ENCODE measurements at regions not wholly inside any gene's neighbourhood (a gene's known extent, or its start where the extent isn't known, plus 50 kb on each side); places are given as distances from the start of the nearest gene placed in this dataset.

GRCh38 chr2:150705357-150705756, 217.9 kb upstream of the RND3 start:
- DNase-seq (ENCODE audit: low spot score): no peak

DNA sequence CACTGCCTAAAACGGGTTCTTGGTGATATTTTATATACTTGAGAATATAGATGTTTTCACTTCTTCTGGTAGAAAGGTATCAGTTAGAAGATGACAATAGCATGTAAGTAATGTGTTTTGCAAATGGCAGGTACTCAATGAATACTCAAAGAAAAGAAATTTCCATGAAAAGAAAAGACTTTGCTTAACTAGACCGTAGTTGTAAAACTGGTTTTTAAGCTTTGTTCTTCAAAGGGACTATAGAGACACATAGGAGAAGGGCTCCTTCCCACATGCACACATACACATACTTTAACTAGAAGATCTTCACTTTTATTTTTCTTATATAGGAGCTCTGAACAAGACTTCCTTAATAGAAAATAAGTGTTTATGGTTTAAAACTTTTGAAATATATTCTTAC, 215.3 kb upstream of the RND3 start:
- DNase-seq (ENCODE audit: low spot score): no peak

GRCh38 chr2:150700666-150701580, 213.5 kb upstream of the RND3 start:
- DNase-seq (ENCODE audit: low spot score): no peak

DNA sequence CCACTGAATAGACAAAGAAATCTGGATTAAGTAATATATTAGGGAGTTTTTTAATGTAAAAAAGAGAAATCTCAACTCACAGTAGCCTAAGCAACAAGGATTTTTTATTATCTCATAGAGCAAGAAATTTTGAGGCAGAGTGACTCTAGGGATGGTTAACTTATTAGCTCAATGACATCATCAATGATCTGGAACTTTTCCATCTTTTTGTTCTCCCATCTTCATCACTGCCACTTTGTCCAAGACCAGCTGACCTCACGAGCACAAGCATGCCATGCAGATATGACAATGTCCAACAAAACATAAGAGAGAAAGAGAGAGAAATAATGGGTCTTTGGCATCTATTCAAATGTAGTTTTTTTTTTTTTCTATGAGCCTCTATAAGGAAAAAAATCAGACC, 211.8 kb upstream of the RND3 start:
- DNase-seq (ENCODE audit: low spot score): no peak

DNA sequence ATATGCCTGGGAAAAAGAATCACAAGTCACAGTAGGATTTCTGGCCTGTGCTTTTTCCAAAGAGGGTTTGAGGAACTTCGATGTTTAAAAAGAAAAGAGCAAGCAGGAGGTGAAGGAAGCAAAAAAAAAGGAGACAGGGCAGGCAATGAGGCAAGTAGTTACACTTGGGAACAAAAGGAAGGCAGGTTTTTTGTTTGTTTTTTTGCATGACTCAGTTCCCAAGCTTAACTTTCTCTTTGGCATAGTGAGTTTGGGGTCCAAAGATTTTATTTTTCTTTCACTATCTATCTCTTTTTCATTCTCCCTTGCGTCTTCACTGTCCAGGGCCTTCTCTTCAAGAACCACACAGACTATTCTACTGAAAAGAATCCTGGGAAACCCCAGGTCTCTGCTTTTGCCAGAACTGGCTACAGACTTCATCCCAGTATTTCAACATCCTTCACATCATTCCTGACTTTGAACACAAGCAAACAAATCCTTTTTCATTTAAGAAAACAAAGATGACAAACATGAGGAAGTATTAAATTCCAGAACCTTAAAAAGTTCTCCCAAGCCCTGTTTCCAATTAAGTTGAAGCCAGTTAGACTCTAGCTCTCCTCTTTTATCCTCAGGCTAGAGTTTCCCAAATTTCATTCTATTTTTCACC, 210.7 kb upstream of the RND3 start:
- DNase-seq (ENCODE audit: low spot score): no peak

DNA sequence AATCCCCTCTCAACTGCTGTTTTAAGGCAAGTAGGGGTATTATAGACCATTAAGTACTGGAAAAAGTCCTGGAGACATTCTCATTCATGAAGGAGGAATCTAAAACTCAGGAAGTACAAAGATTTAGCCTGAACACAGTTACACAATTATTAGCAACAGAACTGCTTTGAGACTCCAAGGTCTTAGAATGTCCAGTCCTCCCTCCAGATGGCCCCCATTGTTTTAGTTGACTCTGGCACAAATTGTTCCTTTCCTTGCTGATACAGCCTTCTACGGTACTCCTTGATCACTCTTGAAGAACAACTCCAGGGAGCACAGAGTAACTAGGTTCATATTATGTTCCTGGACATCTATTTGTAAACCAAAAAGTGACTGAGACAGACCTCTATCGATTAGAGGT, 210.1 kb upstream of the RND3 start:
- no peak for DNase-seq (ENCODE audit: low spot score)

GRCh38 chr2:150695451-150696135, 208.1 kb upstream of the RND3 start:
- no peak for DNase-seq (ENCODE audit: low spot score)

GRCh38 chr2:150693556-150693955, 206.1 kb upstream of the RND3 start:
- DNase-seq (ENCODE audit: low spot score): no peak

DNA sequence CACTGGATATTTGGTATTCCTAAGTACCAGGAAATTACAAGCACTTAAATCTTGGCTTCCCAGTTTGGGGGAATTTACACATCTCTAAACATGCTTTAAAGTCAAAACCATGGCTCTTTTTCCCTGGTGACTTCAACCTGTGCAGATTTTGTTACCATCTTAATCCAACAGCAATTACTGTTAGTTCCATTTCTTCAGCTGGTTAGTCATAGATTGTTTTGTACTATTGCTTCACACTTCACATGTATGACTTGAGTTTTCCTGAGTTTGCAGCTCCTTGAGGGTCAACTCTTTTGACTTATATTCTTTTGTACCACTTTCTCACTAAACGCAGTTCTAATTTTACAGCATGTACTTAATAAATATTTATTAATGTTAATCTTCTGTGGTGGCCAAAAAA, 203.4 kb upstream of the RND3 start:
- no peak for DNase-seq (ENCODE audit: low spot score)

GRCh38 chr2:150690261-150690660, 202.8 kb upstream of the RND3 start:
- DNase-seq (ENCODE audit: low spot score): no peak

DNA sequence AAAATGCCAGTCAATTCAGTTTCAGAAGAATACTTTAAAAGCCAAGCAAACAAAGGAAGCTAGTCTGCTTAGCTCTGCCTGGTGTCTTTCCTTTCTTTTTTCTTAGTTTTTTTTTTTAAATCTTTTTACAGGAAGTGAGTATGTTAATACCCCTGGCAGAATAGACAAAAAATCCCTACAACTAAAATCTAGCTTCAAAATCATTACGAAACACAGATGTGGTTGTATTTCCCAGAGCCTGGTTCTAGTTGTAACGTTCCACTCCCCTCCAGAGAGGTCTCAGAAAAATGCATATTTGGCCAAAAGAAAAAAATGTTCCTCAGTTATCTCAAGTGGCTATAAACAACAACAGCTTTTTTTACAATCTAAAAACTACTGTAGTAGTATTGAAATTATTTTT, 202.1 kb upstream of the RND3 start:
- no peak for DNase-seq (ENCODE audit: low spot score)

DNA sequence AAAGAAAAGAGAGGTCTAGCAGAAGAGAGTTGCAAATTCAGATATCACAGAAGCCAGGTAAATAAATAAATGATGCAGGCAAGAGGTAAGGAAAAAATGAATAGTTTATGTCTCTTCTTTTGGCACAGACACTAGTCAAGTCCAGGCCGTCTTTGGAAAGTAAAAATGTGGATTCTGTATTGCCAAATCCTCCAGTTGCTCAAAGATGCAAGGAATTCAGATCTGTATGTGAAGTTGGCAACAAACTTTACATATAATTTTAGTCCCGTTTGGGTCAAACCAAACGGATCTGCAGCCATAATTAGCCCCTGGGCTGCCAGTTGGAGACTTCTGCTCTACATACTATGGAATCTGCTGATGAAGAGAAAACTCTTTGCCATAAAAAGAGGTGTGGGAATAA, 200.5 kb upstream of the RND3 start:
- no peak for DNase-seq (ENCODE audit: low spot score)

- DNase-seq (ENCODE audit: low spot score): no peak
Observed at GRCh38 chr2:150686391-150686790, 198.9 kb upstream of the RND3 start.

DNA sequence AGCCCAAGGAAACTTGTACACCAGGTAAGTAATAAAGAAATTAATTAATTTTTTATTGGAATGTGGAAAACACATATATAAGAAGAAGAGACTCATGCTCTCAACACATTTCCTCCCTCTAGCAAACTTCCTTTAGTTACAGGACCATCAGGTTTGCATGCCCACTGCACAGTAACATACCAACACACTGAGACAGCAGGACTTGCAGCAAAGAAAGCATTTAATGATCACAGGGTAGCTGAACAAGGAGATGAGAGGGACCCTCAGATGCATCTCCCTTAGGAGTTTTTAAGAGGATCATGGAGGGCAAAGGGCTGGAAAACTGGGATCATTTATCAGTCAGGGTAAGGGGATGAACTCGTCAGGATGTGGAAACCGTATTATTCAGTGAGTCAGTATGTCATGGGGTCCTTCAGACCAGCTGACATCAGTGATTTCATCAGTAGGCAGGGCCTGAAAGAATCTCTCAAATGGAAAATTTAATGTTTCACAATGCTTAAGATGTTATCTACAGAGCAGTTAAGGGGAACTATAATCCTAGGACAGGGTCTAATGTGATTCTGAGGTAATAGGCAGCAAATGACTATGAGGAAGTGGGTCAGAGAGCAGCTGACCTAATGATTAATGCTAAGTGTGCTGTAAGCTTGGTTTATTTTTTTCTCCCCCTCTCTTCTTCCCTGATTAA, 193.8 kb upstream of the RND3 start:
- DNase-seq (ENCODE audit: low spot score): peak; percentile 1

- no peak for DNase-seq (ENCODE audit: low spot score)
Observed at GRCh38 chr2:150679456-150680120, 192.1 kb upstream of the RND3 start.

DNA sequence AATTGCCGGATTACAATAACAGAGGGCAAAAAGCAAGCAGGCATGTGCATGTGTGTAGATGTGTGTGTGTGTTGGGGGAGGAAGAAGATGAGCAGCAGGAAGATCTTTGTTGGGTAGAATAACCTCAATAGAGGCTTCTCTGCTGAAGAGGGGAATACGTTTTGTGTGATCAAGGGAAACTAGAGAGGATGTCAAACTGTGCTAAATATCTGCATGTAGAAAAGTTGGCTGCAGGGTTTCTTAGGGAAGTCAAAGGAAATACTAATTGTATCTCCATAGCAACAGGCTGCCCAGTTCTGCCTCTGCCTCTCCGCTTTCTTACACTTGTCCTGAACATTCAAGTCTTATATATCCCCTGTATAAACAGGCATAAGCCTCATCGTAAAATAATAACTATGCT, 190.1 kb upstream of the RND3 start:
- DNase-seq (ENCODE audit: low spot score): no peak

DNA sequence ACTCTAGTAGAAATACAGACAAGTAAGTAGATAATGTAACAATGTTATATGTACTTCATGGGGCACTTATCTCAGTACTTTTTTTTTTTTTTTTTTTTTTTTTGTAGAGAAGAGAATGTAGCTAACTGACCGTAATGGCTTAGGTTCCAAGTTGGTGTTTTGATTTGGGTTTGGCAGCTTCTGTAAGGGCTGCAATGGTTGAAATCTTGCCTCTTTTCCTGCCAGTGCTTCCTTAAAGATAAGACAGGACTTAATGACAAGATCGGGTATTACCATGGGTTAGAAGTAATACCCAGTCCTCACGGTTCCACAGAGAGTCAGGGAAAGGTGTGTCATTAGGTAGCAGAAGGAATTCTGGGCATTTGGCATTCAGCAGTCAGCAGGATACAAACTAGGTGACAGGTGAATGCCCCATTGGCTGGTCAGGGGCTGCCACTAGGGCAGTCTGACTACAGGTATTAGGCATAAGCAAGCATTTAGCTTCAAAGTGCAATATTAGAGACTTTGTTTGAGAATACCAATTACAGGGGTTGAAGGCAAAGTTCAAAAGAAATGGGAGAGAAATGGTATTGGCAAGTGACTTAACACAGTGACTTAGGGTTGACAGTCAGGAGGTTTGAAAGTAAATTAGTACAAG, 189.4 kb upstream of the RND3 start:
- DNase-seq (ENCODE audit: low spot score): no peak

- DNase-seq (ENCODE audit: low spot score): no peak
Observed at GRCh38 chr2:150675807-150676206, 188.3 kb upstream of the RND3 start.

DNA sequence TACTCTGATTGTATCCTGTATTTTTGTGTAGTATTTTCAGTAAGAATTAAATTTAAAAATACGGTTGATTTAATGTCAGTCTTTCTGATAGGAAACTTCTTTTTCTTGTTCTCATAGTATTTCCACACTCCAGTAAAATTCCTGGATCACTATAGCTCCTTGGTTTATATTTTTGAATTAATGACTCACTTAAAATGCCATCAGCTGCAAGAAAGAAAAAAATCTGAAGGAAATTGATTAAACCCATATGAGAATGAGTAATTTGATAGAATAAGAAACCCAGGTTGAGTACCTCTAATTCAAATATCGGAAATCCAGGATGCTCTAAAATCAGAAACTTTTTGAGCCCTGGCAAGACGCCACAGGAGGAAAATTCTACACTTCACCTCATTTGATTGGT, 186.8 kb upstream of the RND3 start:
- no peak for DNase-seq (ENCODE audit: low spot score)

DNA sequence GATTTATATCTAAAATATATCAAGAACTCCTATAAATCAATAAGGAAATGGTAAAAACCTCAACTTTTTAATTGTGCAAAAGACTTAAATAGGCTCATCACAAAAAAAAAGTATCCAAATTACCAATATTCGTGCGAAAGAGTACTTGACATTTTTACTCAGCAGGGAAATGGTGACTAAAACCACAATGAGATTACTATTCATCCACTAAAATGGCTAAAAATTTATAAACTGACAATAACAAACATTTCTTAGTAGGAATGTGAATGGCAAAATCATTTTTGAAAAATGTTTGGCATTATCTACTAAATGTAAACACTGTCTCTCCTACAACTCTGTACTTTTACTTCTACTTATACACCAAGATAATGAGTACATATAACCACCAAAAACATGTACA, 184.8 kb upstream of the RND3 start:
- no peak for DNase-seq (ENCODE audit: low spot score)

- DNase-seq (ENCODE audit: low spot score): no peak
Observed at GRCh38 chr2:150669492-150669891, 182.0 kb upstream of the RND3 start.

All from activated CD4-positive, alpha-beta T cell treated with anti-CD3 and anti-CD28 coated beads, Interleukin-2, Interleukin-4, amounts not matched to agents 100 ng/mL and 50 ng/mL, durations not matched to agents 16 hours and 8 hours (primary cell).